Esophagus squamous epithelium (tissue), 4 donors: ENCODE measurements at regions not wholly inside any gene's neighbourhood (a gene's known extent, or its start where the extent isn't known, plus 50 kb on each side); places are given as distances from the start of the nearest gene placed in this dataset.

Experiments
- POLR2A ChIP-seq, 4 donors: fragments of 450-650 bp; IDR thresholded peaks; one replicate each; pipeline ENCODE4 v1.6.1; 2017; ENCODE audit warnings: antibody characterized with exemption in 4 of 4, mild to moderate bottlenecking in 4 of 4, moderate library complexity in 3 of 4
- TF ChIP-seq, protein P1 (sequence below), 6 experiments: fragments of 450-650 bp in 4 of 6; fragments of 200-600 bp in 2 of 6; sonication (generic) in 2 of 6; IDR thresholded peaks; one replicate each; pipeline ENCODE4 v1.5.1; 2016 to 2019; ENCODE audit warnings: antibody characterized with exemption in 6 of 6, mild to moderate bottlenecking in 4 of 6, moderate library complexity in 4 of 6

DNA sequence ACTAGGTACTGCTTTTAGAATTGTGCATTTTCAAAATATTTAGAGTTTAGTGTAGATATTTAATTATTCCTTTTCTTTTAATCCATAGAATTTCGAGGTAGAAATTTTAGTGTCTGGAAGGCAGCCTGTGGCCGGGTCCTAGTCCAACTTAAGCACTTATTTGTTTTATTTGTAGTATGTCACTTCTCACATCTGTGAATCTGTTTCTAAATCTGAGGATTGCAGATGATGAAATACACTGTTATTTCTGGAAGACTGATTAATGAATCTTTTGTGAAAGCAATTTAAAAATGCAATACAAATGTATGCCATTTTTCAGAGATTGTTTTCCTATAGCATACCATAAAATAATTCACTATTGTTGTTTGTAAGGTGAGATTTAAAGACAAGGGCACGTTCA is 483.9 kb upstream of the TRIB2 start:
- TF ChIP-seq, protein P1, sequence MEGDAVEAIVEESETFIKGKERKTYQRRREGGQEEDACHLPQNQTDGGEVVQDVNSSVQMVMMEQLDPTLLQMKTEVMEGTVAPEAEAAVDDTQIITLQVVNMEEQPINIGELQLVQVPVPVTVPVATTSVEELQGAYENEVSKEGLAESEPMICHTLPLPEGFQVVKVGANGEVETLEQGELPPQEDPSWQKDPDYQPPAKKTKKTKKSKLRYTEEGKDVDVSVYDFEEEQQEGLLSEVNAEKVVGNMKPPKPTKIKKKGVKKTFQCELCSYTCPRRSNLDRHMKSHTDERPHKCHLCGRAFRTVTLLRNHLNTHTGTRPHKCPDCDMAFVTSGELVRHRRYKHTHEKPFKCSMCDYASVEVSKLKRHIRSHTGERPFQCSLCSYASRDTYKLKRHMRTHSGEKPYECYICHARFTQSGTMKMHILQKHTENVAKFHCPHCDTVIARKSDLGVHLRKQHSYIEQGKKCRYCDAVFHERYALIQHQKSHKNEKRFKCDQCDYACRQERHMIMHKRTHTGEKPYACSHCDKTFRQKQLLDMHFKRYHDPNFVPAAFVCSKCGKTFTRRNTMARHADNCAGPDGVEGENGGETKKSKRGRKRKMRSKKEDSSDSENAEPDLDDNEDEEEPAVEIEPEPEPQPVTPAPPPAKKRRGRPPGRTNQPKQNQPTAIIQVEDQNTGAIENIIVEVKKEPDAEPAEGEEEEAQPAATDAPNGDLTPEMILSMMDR (IDR thresholded peaks at IDR 0.05): no peak
- no peak for TF ChIP-seq POLR2A (IDR thresholded peaks at IDR 0.05)
